ENCODE measurements at regions not wholly inside any gene's neighbourhood (a gene's known extent, or its start where the extent isn't known, plus 50 kb on each side); places are given as distances from the start of the nearest gene placed in this dataset.

DNA sequence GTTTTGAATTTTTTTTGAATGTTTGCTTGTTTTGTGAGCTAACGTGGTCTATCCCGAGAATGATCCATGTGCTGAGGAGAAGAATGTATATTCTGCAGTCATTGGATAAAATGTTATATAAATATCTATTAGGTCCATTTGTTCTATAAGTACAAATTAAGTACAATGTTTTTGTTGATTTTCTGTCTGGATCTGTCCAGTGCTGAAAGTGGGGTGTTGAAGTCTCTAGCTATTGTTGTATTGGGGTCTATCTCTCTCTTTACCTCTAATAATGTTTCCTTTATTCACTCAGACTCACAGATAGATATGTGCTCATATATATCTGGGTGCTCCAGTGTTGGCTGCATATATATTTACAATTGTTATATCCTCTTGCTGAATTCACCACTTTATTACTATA is 144.8 kb upstream of the SETMAR start:
- TF ChIP-seq, protein P1, sequence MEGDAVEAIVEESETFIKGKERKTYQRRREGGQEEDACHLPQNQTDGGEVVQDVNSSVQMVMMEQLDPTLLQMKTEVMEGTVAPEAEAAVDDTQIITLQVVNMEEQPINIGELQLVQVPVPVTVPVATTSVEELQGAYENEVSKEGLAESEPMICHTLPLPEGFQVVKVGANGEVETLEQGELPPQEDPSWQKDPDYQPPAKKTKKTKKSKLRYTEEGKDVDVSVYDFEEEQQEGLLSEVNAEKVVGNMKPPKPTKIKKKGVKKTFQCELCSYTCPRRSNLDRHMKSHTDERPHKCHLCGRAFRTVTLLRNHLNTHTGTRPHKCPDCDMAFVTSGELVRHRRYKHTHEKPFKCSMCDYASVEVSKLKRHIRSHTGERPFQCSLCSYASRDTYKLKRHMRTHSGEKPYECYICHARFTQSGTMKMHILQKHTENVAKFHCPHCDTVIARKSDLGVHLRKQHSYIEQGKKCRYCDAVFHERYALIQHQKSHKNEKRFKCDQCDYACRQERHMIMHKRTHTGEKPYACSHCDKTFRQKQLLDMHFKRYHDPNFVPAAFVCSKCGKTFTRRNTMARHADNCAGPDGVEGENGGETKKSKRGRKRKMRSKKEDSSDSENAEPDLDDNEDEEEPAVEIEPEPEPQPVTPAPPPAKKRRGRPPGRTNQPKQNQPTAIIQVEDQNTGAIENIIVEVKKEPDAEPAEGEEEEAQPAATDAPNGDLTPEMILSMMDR (IDR thresholded peaks at IDR 0.05; ENCODE audit: low read depth, low read length, missing input control), result no peak
- TF ChIP-seq, protein P2, sequence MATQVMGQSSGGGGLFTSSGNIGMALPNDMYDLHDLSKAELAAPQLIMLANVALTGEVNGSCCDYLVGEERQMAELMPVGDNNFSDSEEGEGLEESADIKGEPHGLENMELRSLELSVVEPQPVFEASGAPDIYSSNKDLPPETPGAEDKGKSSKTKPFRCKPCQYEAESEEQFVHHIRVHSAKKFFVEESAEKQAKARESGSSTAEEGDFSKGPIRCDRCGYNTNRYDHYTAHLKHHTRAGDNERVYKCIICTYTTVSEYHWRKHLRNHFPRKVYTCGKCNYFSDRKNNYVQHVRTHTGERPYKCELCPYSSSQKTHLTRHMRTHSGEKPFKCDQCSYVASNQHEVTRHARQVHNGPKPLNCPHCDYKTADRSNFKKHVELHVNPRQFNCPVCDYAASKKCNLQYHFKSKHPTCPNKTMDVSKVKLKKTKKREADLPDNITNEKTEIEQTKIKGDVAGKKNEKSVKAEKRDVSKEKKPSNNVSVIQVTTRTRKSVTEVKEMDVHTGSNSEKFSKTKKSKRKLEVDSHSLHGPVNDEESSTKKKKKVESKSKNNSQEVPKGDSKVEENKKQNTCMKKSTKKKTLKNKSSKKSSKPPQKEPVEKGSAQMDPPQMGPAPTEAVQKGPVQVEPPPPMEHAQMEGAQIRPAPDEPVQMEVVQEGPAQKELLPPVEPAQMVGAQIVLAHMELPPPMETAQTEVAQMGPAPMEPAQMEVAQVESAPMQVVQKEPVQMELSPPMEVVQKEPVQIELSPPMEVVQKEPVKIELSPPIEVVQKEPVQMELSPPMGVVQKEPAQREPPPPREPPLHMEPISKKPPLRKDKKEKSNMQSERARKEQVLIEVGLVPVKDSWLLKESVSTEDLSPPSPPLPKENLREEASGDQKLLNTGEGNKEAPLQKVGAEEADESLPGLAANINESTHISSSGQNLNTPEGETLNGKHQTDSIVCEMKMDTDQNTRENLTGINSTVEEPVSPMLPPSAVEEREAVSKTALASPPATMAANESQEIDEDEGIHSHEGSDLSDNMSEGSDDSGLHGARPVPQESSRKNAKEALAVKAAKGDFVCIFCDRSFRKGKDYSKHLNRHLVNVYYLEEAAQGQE (IDR thresholded peaks at IDR 0.05), result peak; percentile 28
- TF ChIP-seq, protein P3, sequence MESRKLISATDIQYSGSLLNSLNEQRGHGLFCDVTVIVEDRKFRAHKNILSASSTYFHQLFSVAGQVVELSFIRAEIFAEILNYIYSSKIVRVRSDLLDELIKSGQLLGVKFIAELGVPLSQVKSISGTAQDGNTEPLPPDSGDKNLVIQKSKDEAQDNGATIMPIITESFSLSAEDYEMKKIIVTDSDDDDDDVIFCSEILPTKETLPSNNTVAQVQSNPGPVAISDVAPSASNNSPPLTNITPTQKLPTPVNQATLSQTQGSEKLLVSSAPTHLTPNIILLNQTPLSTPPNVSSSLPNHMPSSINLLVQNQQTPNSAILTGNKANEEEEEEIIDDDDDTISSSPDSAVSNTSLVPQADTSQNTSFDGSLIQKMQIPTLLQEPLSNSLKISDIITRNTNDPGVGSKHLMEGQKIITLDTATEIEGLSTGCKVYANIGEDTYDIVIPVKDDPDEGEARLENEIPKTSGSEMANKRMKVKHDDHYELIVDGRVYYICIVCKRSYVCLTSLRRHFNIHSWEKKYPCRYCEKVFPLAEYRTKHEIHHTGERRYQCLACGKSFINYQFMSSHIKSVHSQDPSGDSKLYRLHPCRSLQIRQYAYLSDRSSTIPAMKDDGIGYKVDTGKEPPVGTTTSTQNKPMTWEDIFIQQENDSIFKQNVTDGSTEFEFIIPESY (IDR thresholded peaks at IDR 0.05), result no peak
- TF ChIP-seq, protein P4, sequence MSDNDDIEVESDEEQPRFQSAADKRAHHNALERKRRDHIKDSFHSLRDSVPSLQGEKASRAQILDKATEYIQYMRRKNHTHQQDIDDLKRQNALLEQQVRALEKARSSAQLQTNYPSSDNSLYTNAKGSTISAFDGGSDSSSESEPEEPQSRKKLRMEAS (IDR thresholded peaks at IDR 0.05), result no peak
- no peak for TF ChIP-seq GABPA (IDR thresholded peaks at IDR 0.05 in 1 of 2, conservative IDR thresholded peaks at IDR 0.05 in 1 of 2)
